ENCODE measurements at regions not wholly inside any gene's neighbourhood (a gene's known extent, or its start where the extent isn't known, plus 50 kb on each side); places are given as distances from the start of the nearest gene placed in this dataset.

DNA sequence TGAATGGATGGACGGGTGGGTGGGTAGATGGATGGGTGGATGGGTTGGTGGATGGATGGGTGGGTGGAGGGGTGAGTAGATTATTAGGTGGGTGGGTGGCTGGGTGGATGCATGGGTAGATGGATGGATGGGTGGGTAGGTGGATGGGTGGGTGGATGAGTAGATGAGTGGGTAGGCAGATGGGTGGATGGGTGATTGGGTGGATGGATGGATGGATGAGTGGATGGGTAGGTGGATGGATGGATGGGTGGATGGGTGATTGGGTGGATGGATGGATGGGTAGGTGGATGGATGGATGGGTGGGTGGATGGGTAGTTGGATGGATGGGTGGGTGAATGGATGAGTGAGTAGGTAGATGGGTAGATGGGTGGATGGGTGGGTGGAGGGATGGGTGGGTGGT is 59.6 kb upstream of the ADGRA1 start:
- Histone ChIP-seq H3K23ac (ENCODE audit: insufficient read length, low read depth, low read length) (no peak overlapping the region), H3K56ac (ENCODE audit: insufficient read length, low read depth, low read length) (no peak overlapping the region), H3K4ac (ENCODE audit: low read depth, low read length) (no peak overlapping the region), H2AK5ac (ENCODE audit: insufficient read length, low read length) (no peak overlapping the region), H2BK12ac (ENCODE audit: insufficient read length, low read depth, low read length) (no peak overlapping the region), H4K20me1 (ENCODE audit: control insufficient read depth, insufficient read depth, insufficient read length) (no peaks in the 10 kb centered on the region), H2BK15ac (ENCODE audit: low read depth, low read length) (no peak overlapping the region), H3K27ac (ENCODE audit: insufficient read length, low read depth, low read length) (no peak overlapping the region), H4K91ac (ENCODE audit: insufficient read length, low read depth, low read length) (no peak overlapping the region), H3K9ac (ENCODE audit: extremely low read depth, insufficient read length, low read length) (no peak overlapping the region), H3K4me2 (ENCODE audit: insufficient read depth, insufficient read length, low read length) (no peak overlapping the region), H3K18ac (ENCODE audit: insufficient read length, low read depth, low read length) (no peak overlapping the region), H2BK20ac (ENCODE audit: low read depth, low read length, poor library complexity, severe bottlenecking) (no peak overlapping the region), H2AFZ (ENCODE audit: low read length) (no peak overlapping the region), H3K79me1 (ENCODE audit: insufficient read depth, low read depth, low read length, poor library complexity, severe bottlenecking) (no peaks in the 10 kb centered on the region), H2BK120ac (ENCODE audit: low read depth, low read length, poor library complexity, severe bottlenecking) (no peak overlapping the region), H3K9me3 (ENCODE audit: control insufficient read depth, low read depth, low read length) (no peaks in the 10 kb centered on the region), H3T11ph (ENCODE audit: low read length) (no peak overlapping the region), H2BK5ac (ENCODE audit: insufficient read length, low read length) (no peak overlapping the region), H3K79me2 (ENCODE audit: insufficient read depth, low read length) (no peaks in the 10 kb centered on the region), H3K14ac (ENCODE audit: insufficient read depth, low read length) (no peak overlapping the region), H3K23me2 (ENCODE audit: insufficient read length, low read depth, low read length, poor library complexity, severe bottlenecking) (no peaks in the 10 kb centered on the region), H3K4me1 (ENCODE audit: insufficient read depth, low read length) (no peaks in the 10 kb centered on the region), H3K27me3 (ENCODE audit: insufficient read depth, low read length) (no peaks in the 10 kb centered on the region), H4K8ac (replicated peaks; ENCODE audit: insufficient read length, low read depth, low read length) (no peak overlapping the region), H4K5ac (ENCODE audit: insufficient read length, low read depth, low read length) (no peak overlapping the region)
- WGBS (ENCODE audit: extremely low coverage, insufficient read length, low lambda C conversion rate): no CpG with 5 or more reads among the region's 1 CpG
- Mint-ChIP-seq H3K27me3 (ENCODE audit: low read depth) (peaks cover 68% of the 10 kb centered on the region), H3K4me1 (peaks cover 34 to 41% of the 10 kb centered on the region in 2 experiments), H3K27ac (no peak overlapping the region), H3K36me3 (ENCODE audit: insufficient read depth in 1 of 3, low read depth in 3 of 3) (no peaks in the 10 kb centered on the region), H3K4me3 (no peak overlapping the region), H3K9me3 (peaks cover 0 to 2% of the 10 kb centered on the region in 2 experiments; a peak in 1 of 5 replicates)
- TF ChIP-seq CTCF (conservative IDR thresholded peaks at IDR 0.05): no peak
- DNase-seq: no peak

Data from H9 (cell line).